ENCODE measurements at regions not wholly inside any gene's neighbourhood (a gene's known extent, or its start where the extent isn't known, plus 50 kb on each side); places are given as distances from the start of the nearest gene placed in this dataset.

GRCh38 chr10:64952042-64952441, 1430.8 kb downstream of the REEP3 start:
- H3K27me3 Mint-ChIP-seq (ENCODE audit: insufficient read depth, low read depth) = no peaks in the 10 kb centered on the region
- no peak overlapping the region for H2AFZ ChIP-seq (replicated peaks)
- H3K4me3 Mint-ChIP-seq = no peak overlapping the region
- no peak overlapping the region for H3K4me2 ChIP-seq
- no peak overlapping the region for H3K4me3 ChIP-seq
- H3K9me3 Mint-ChIP-seq = peaks cover 2% of the 10 kb centered on the region
- no peak overlapping the region for H3K27ac Mint-ChIP-seq
- H3K36me3 ChIP-seq = no peaks in the 10 kb centered on the region
- H3K4me1 Mint-ChIP-seq = no peaks in the 10 kb centered on the region
- TF ChIP-seq EZH2phosphoT487 (IDR thresholded peaks at IDR 0.05) = no peak
- TF ChIP-seq, protein P1, sequence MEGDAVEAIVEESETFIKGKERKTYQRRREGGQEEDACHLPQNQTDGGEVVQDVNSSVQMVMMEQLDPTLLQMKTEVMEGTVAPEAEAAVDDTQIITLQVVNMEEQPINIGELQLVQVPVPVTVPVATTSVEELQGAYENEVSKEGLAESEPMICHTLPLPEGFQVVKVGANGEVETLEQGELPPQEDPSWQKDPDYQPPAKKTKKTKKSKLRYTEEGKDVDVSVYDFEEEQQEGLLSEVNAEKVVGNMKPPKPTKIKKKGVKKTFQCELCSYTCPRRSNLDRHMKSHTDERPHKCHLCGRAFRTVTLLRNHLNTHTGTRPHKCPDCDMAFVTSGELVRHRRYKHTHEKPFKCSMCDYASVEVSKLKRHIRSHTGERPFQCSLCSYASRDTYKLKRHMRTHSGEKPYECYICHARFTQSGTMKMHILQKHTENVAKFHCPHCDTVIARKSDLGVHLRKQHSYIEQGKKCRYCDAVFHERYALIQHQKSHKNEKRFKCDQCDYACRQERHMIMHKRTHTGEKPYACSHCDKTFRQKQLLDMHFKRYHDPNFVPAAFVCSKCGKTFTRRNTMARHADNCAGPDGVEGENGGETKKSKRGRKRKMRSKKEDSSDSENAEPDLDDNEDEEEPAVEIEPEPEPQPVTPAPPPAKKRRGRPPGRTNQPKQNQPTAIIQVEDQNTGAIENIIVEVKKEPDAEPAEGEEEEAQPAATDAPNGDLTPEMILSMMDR (IDR thresholded peaks at IDR 0.05) = no peak
- no peak for TF ChIP-seq EZH2 (IDR thresholded peaks at IDR 0.05)
- H3K4me1 ChIP-seq = no peaks in the 10 kb centered on the region
- H3K27me3 ChIP-seq = no peaks in the 10 kb centered on the region
- H3K27ac ChIP-seq = no peak overlapping the region
- H3K79me2 ChIP-seq (ENCODE audit: low read depth) = no peaks in the 10 kb centered on the region
- no peak overlapping the region for H3K9ac ChIP-seq
- no peaks in the 10 kb centered on the region for H4K20me1 ChIP-seq (ENCODE audit: low read depth)
- H3F3A ChIP-seq (ENCODE audit: low read depth) = no peaks in the 10 kb centered on the region
- H3K9me3 ChIP-seq (ENCODE audit: low read depth) = no peaks in the 10 kb centered on the region
- DNase-seq (ENCODE audit: low spot score) = no peak
- H3K36me3 Mint-ChIP-seq = no peaks in the 10 kb centered on the region

DNA sequence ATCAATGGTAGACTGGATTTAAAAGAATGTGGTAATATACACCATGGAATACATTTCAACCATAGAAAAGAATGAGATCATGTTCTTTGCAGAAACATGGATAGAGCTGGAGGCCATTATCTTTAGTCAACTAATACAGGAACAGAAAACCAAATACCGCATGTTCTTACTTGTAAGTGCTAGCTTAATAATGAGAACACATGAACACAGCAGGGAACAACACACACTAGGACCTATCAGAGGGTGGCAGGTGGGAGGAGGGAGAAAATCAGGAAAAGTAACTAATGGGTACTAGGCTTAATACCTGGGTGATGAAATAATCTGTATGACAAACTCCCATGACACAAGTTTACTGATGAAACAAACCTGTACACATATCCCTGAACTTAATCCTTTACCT, 1435.2 kb downstream of the REEP3 start:
- Histone ChIP-seq H3K27me3 (no peaks in the 10 kb centered on the region), H3K4me2 (no peak overlapping the region), H3K9ac (no peak overlapping the region), H2AFZ (replicated peaks) (no peak overlapping the region), H3K79me2 (ENCODE audit: low read depth) (no peaks in the 10 kb centered on the region), H3K4me1 (no peaks in the 10 kb centered on the region), H3K9me3 (ENCODE audit: low read depth) (no peaks in the 10 kb centered on the region), H3K36me3 (no peaks in the 10 kb centered on the region), H4K20me1 (ENCODE audit: low read depth) (no peaks in the 10 kb centered on the region), H3F3A (ENCODE audit: low read depth) (no peaks in the 10 kb centered on the region), H3K27ac (no peak overlapping the region), H3K4me3 (no peak overlapping the region)
- Mint-ChIP-seq H3K27me3 (ENCODE audit: insufficient read depth, low read depth) (no peaks in the 10 kb centered on the region), H3K9me3 (no peaks in the 10 kb centered on the region), H3K4me1 (no peaks in the 10 kb centered on the region), H3K27ac (no peak overlapping the region), H3K4me3 (no peak overlapping the region), H3K36me3 (no peaks in the 10 kb centered on the region)
- TF ChIP-seq EZH2 (IDR thresholded peaks at IDR 0.05) = no peak
- TF ChIP-seq EZH2phosphoT487 (IDR thresholded peaks at IDR 0.05) = no peak
- TF ChIP-seq, protein P1 (IDR thresholded peaks at IDR 0.05) = no peak
- DNase-seq (ENCODE audit: low spot score) = no peak

GRCh38 chr10:64959116-64959515, 1437.9 kb downstream of the REEP3 start:
- no peak overlapping the region for H3K4me3 Mint-ChIP-seq
- no peaks in the 10 kb centered on the region for H3K4me1 ChIP-seq
- no peaks in the 10 kb centered on the region for H3K79me2 ChIP-seq (ENCODE audit: low read depth)
- H3K9ac ChIP-seq = no peak overlapping the region
- H2AFZ ChIP-seq (replicated peaks) = no peak overlapping the region
- no peaks in the 10 kb centered on the region for H3K36me3 Mint-ChIP-seq
- H3K36me3 ChIP-seq = no peaks in the 10 kb centered on the region
- no peaks in the 10 kb centered on the region for H3K4me1 Mint-ChIP-seq
- no peaks in the 10 kb centered on the region for H3K9me3 ChIP-seq (ENCODE audit: low read depth)
- H3K4me3 ChIP-seq = no peak overlapping the region
- H3K27me3 ChIP-seq = no peaks in the 10 kb centered on the region
- TF ChIP-seq, protein P1 (IDR thresholded peaks at IDR 0.05) = no peak
- TF ChIP-seq EZH2 (IDR thresholded peaks at IDR 0.05) (no peak), EZH2phosphoT487 (IDR thresholded peaks at IDR 0.05) (no peak)
- no peak overlapping the region for H3K4me2 ChIP-seq
- no peak for DNase-seq (ENCODE audit: low spot score)
- H3K27ac ChIP-seq = no peak overlapping the region
- no peaks in the 10 kb centered on the region for H4K20me1 ChIP-seq (ENCODE audit: low read depth)
- no peaks in the 10 kb centered on the region for H3K27me3 Mint-ChIP-seq (ENCODE audit: insufficient read depth, low read depth)
- no peak overlapping the region for H3K27ac Mint-ChIP-seq
- no peaks in the 10 kb centered on the region for H3F3A ChIP-seq (ENCODE audit: low read depth)
- no peaks in the 10 kb centered on the region for H3K9me3 Mint-ChIP-seq

GRCh38 chr10:64959883-64960282, 1438.7 kb downstream of the REEP3 start:
- H2AFZ ChIP-seq (replicated peaks) = no peak overlapping the region
- Mint-ChIP-seq H3K36me3 (no peaks in the 10 kb centered on the region), H3K9me3 (no peaks in the 10 kb centered on the region)

More at GRCh38 chr10:64959883-64960282, 1438.7 kb downstream of the REEP3 start:
- Histone ChIP-seq H3F3A (ENCODE audit: low read depth) (no peaks in the 10 kb centered on the region), H3K9me3 (ENCODE audit: low read depth) (no peaks in the 10 kb centered on the region), H3K27ac (no peak overlapping the region), H4K20me1 (ENCODE audit: low read depth) (no peaks in the 10 kb centered on the region), H3K36me3 (no peaks in the 10 kb centered on the region), H3K4me2 (no peak overlapping the region), H3K27me3 (no peaks in the 10 kb centered on the region), H3K4me1 (no peaks in the 10 kb centered on the region), H3K4me3 (no peak overlapping the region), H3K9ac (no peak overlapping the region), H3K79me2 (ENCODE audit: low read depth) (no peaks in the 10 kb centered on the region)
- Mint-ChIP-seq H3K4me1 (no peaks in the 10 kb centered on the region), H3K27me3 (ENCODE audit: insufficient read depth, low read depth) (no peaks in the 10 kb centered on the region), H3K4me3 (no peak overlapping the region), H3K27ac (no peak overlapping the region)
- TF ChIP-seq, protein P1 (IDR thresholded peaks at IDR 0.05) = no peak
- TF ChIP-seq EZH2phosphoT487 (IDR thresholded peaks at IDR 0.05) (no peak), EZH2 (IDR thresholded peaks at IDR 0.05) (no peak)
- DNase-seq (ENCODE audit: low spot score) = no peak

Data from neural progenitor cell (in vitro differentiated cells).